Endothelial cell of umbilical vein (primary cell): ENCODE measurements at regions not wholly inside any gene's neighbourhood (a gene's known extent, or its start where the extent isn't known, plus 50 kb on each side); places are given as distances from the start of the nearest gene placed in this dataset.

ENCODE experiments used
- BruUV-seq: library from RNA; stranded (reverse); fragments of 400-500 nt; replicated peaks from 2 replicates; lab custom pipeline; 2021; lab: Mats Ljungman, UMichigan
- CTCF ChIA-PET: fragments of 300-600, 350-600 bp; sonication (Branson Sonifier 250); formaldehyde crosslinking; loops from one replicate; lab custom pipeline; 2021; ENCODE audit warnings: antibody characterized with exemption, inconsistent platforms; lab: Charles Lee
- POLR2A ChIA-PET: fragments of 300-600, 350-600 bp; sonication (Branson Sonifier 250); formaldehyde crosslinking; loops from one replicate; lab custom pipeline; 2021; ENCODE audit warnings: antibody characterized with exemption, inconsistent platforms; lab: Charles Lee
- DNase-seq: peaks from one replicate; pipeline ENCODE4 v3.0.0-alpha.2; 2011; ENCODE audit warnings: low read depth, low spot score
- FAIRE-seq: peaks from 2 replicates; lab custom pipeline; 2011; peaks lifted over from hg19 to GRCh38; lab: Jason Lieb, UNC
- H2AFZ ChIP-seq: 2 replicates; pipeline ENCODE4 v1.6.0; 2012; ENCODE audit warnings: low read depth, low read length, control low read depth, inconsistent platforms
- H3K27ac ChIP-seq: 2 replicates; pipeline ENCODE4 v1.5.1; 2011; ENCODE audit warnings: low read depth, mild to moderate bottlenecking, control low read depth, low read length, moderate library complexity; ENCODE audit not compliant: insufficient read depth
- H3K27me3 ChIP-seq, 2 experiments: 2 replicates each; pipeline versions ENCODE4 v1.6.0 to v1.6.1; 2011; ENCODE audit warnings: low read length in 2 of 2, mixed read lengths in 1 of 2; ENCODE audit not compliant: control insufficient read depth in 2 of 2, insufficient read depth in 2 of 2
- H3K36me3 ChIP-seq, 2 experiments: 2 replicates in 1 of 2; 3 replicates in 1 of 2; pipeline ENCODE4 v1.5.1; 2011; ENCODE audit warnings: low read length in 2 of 2, mild to moderate bottlenecking in 1 of 2, moderate library complexity in 1 of 2; ENCODE audit not compliant: control insufficient read depth in 2 of 2, insufficient read depth in 2 of 2; ENCODE audit errors: extremely low read depth in 1 of 2
- H3K4me1 ChIP-seq: 3 replicates; pipeline ENCODE4 v1.5.1; 2011; ENCODE audit warnings: mild to moderate bottlenecking, low read length; ENCODE audit not compliant: control insufficient read depth, insufficient read depth; ENCODE audit errors: extremely low read depth
- H3K4me2 ChIP-seq: 2 replicates; pipeline ENCODE4 v1.6.1; 2011; ENCODE audit warnings: low read length, control low read depth, mixed read lengths; ENCODE audit not compliant: insufficient read depth
- H3K4me3 ChIP-seq, 3 experiments: fragments of 200-600 bp in 1 of 3; sonication (generic), shearing (Covaris generic) in 1 of 3; replicated peaks in 1 of 3; 2 replicates each; pipeline ENCODE4 v1.5.1; 2011 to 2016; ENCODE audit warnings: control low read depth in 3 of 3, low read length in 3 of 3, mild to moderate bottlenecking in 2 of 3, inconsistent platforms in 1 of 3, low read depth in 1 of 3, moderate library complexity in 1 of 3; ENCODE audit not compliant: insufficient read depth in 1 of 3
- H3K79me2 ChIP-seq: 2 replicates; pipeline ENCODE4 v1.6.0; 2012; ENCODE audit warnings: low read length, inconsistent platforms; ENCODE audit not compliant: control insufficient read depth, insufficient read depth
- H3K9ac ChIP-seq: replicated peaks from 2 replicates; pipeline ENCODE3; 2011; ENCODE audit warnings: low read length, control low read depth; ENCODE audit not compliant: insufficient read depth; ENCODE audit errors: extremely low read depth
- H3K9me1 ChIP-seq: replicated peaks from 3 replicates; pipeline ENCODE4 v1.6.0; 2011; ENCODE audit warnings: mild to moderate bottlenecking, low read length; ENCODE audit not compliant: control insufficient read depth, insufficient read depth; ENCODE audit errors: extremely low read depth
- H3K9me3 ChIP-seq: replicated peaks from 2 replicates; pipeline ENCODE4 v1.5.1; 2012; ENCODE audit warnings: low read length, inconsistent platforms; ENCODE audit not compliant: control insufficient read depth, insufficient read depth
- H4K20me1 ChIP-seq: replicated peaks from 2 replicates; pipeline ENCODE3; 2011; ENCODE audit warnings: mild to moderate bottlenecking, low read length; ENCODE audit not compliant: control insufficient read depth, insufficient read depth; ENCODE audit errors: extremely low read depth
- CTCF ChIP-seq, 2 donors: IDR thresholded peaks; 1 replicate in 1 of 2; 2 replicates in 1 of 2; pipeline ENCODE4 v1.5.1; 2011; ENCODE audit warnings: low read length in 2 of 2, mild to moderate bottlenecking in 2 of 2, moderate library complexity in 2 of 2, control low read depth in 1 of 2, inconsistent platforms in 1 of 2, low read depth in 1 of 2; ENCODE audit not compliant: insufficient read depth in 1 of 2; ENCODE audit errors: extremely low read depth in 1 of 2
- FOS ChIP-seq: IDR thresholded peaks from 2 replicates; pipeline ENCODE4 v1.6.1; 2011; ENCODE audit warnings: mild to moderate bottlenecking, low read length, moderate library complexity, borderline replicate concordance; ENCODE audit not compliant: insufficient read depth
- GATA2 ChIP-seq: IDR thresholded peaks from 2 replicates; pipeline ENCODE4 v1.7.0; 2011; ENCODE audit warnings: low read depth, mild to moderate bottlenecking, moderate library complexity, mixed read lengths, low read length; ENCODE audit not compliant: insufficient read length, insufficient read depth
- JUN ChIP-seq: IDR thresholded peaks from 2 replicates; pipeline ENCODE4 v1.6.1; 2011; ENCODE audit warnings: borderline replicate concordance, low read depth; ENCODE audit not compliant: insufficient read length, insufficient read depth
- MAX ChIP-seq: IDR thresholded peaks from 2 replicates; pipeline ENCODE4 v1.6.1; 2011; ENCODE audit not compliant: insufficient read depth, insufficient read length
- MYC ChIP-seq: IDR thresholded peaks from one replicate; pipeline ENCODE4 v1.6.1; 2011; ENCODE audit warnings: mild to moderate bottlenecking, low read depth, low read length
- POLR2A ChIP-seq: IDR thresholded peaks from 2 replicates; pipeline ENCODE4 v1.6.1; 2012; ENCODE audit warnings: low read depth, mild to moderate bottlenecking, control low read depth, low read length
- POLR2AphosphoS5 ChIP-seq: IDR thresholded peaks from 2 replicates; pipeline ENCODE4 v1.6.1; 2012; ENCODE audit warnings: low read depth, mild to moderate bottlenecking, control low read depth, low read length, moderate library complexity; ENCODE audit not compliant: insufficient read depth
- dilution Hi-C: fragments of 300-500 bp; cut with MboI; formaldehyde crosslinking; loops from one replicate; pipeline ENCODE4 v1.15.0; 2019; ENCODE audit warnings: low sequenced_read_pairs; ENCODE audit not compliant: extremely low pct_ligation_motif_present
- intact Hi-C: fragments of 100-400 bp; cut with micrococcal nuclease; formaldehyde crosslinking; loops from one replicate; pipeline ENCODE4 v1.10.0; 2022

GRCh38 chr4:128728190-128728589, 81.3 kb upstream of the JADE1 start:
- Histone ChIP-seq H3K79me2 (no peaks in the 10 kb centered on the region), H3K4me2 (no peak overlapping the region), H3K9me1 (no peaks in the 10 kb centered on the region), H3K9me3 (no peaks in the 10 kb centered on the region), H2AFZ (no peak overlapping the region), H3K4me3 (no peak overlapping the region), H4K20me1 (no peaks in the 10 kb centered on the region), H3K36me3 (no peaks in the 10 kb centered on the region), H3K27ac (no peak overlapping the region), H3K27me3 (no peaks in the 10 kb centered on the region), H3K4me1 (no peaks in the 10 kb centered on the region), H3K9ac (no peak overlapping the region)
- CTCF ChIA-PET = no interaction called here
- FAIRE-seq (no peak), DNase-seq (no peak)
- POLR2A ChIA-PET = no interaction called here
- BruUV-seq = no TSS peak
- TF ChIP-seq POLR2A = no peak
- no peak for TF ChIP-seq MAX
- TF ChIP-seq GATA2 = no peak
- no peak for TF ChIP-seq POLR2AphosphoS5
- no peak for TF ChIP-seq CTCF (IDR thresholded peaks at IDR 0.05; ENCODE audit: extremely low read depth in 1 of 2, insufficient read depth in 1 of 2, low read depth in 1 of 2, low read length in 2 of 2)
- no peak for TF ChIP-seq FOS
- TF ChIP-seq MYC = no peak
- no peak for TF ChIP-seq JUN
- dilution Hi-C loops (no loop called here), intact Hi-C loops (no loop called here)
